ENCODE measurements at regions not wholly inside any gene's neighbourhood (a gene's known extent, or its start where the extent isn't known, plus 50 kb on each side); places are given as distances from the start of the nearest gene placed in this dataset.

GRCh38 chr6:146898888-146899227, 300.1 kb downstream of the ADGB start:
- no peak overlapping the region for H3K4me3 ChIP-seq (ENCODE audit: low read length in 3 of 3)
- no peaks in the 10 kb centered on the region for H3K9me3 ChIP-seq (ENCODE audit: control insufficient read depth in 2 of 3, insufficient read depth in 1 of 3, low read length in 3 of 3)
- H3K9ac ChIP-seq (ENCODE audit: low read length in 3 of 3) = no peak overlapping the region
- TF ChIP-seq CTCF (IDR thresholded peaks at IDR 0.05; ENCODE audit: borderline replicate concordance, extremely low read depth, insufficient read depth) = no peak
- DNase-seq (no peak), FAIRE-seq (no peak)
- intact Hi-C loops (cut with DNase I) = no loop called here
- no peaks in the 10 kb centered on the region for H3K4me1 ChIP-seq (ENCODE audit: control insufficient read depth in 2 of 3, insufficient read depth in 2 of 3, low read depth in 1 of 3, low read length in 3 of 3)
- no peaks in the 10 kb centered on the region for H3K36me3 ChIP-seq (ENCODE audit: control insufficient read depth in 2 of 3, insufficient read depth in 3 of 3, low read length in 3 of 3)
- H3K27me3 ChIP-seq (ENCODE audit: control insufficient read depth, insufficient read depth, low read length) = no peaks in the 10 kb centered on the region
- H3K27ac ChIP-seq (ENCODE audit: low read depth in 2 of 2, low read length in 2 of 2) = no peak overlapping the region

DNA sequence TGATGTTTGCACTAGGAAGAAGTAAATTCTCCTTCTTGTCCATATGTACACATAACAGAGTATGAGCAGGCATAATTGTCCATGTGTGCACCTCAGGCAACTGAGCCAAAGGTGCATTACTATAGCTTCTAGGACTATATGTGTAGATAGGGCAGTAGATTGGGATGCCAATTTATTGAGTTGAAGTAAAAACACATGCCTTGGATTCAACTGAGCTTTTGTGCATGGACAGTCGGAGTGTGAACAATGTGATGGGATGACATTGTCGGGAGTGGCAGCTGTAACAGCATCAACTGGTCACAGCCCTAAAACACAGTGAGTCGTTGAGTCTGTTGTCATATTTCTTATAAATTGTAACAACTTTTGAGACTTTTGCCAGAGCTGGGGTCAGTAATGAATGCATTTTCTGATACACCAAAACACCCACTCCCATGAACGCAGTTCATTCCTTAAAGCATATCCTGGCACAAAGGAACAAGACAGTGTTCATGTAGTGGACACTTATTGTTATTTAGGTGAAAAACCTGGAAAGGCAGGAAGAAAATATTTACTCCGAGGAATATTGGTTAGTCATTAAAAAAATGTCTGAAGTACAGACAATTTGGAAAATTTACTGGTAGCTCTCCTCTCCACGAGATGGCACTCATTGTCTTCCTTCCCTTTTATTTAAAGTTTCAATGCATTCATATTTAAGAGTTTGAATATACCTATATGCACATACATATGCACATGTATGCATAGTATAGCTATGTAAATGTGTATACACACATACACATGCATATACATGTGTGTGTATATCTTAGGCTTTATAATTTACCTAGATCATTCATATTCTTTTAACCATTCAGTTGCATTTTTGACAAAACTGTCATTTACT, 302.0 kb upstream of the STXBP5 start:
- H3K9ac ChIP-seq (ENCODE audit: low read length in 3 of 3) = no peak overlapping the region

GRCh38 chr6:146902846-146903245, 301.4 kb upstream of the STXBP5 start:
- no peak for FAIRE-seq
- H3K4me1 ChIP-seq (ENCODE audit: control insufficient read depth in 2 of 3, insufficient read depth in 2 of 3, low read depth in 1 of 3, low read length in 3 of 3) = no peaks in the 10 kb centered on the region
- intact Hi-C loops (cut with DNase I) = no loop called here
- no peaks in the 10 kb centered on the region for H3K27me3 ChIP-seq (ENCODE audit: control insufficient read depth, insufficient read depth, low read length)
- H3K4me3 ChIP-seq (ENCODE audit: low read length in 3 of 3) = no peak overlapping the region
- TF ChIP-seq CTCF (IDR thresholded peaks at IDR 0.05; ENCODE audit: borderline replicate concordance, extremely low read depth, insufficient read depth) = no peak
- no peak for DNase-seq
- H3K9ac ChIP-seq (ENCODE audit: low read length in 3 of 3) = no peak overlapping the region
- no peaks in the 10 kb centered on the region for H3K36me3 ChIP-seq (ENCODE audit: control insufficient read depth in 2 of 3, insufficient read depth in 3 of 3, low read length in 3 of 3)
- no peak overlapping the region for H3K27ac ChIP-seq (ENCODE audit: low read depth in 2 of 2, low read length in 2 of 2)
- H3K9me3 ChIP-seq (ENCODE audit: control insufficient read depth in 2 of 3, insufficient read depth in 1 of 3, low read length in 3 of 3) = no peaks in the 10 kb centered on the region

More for the DNA sequence above, 302.0 kb upstream of the STXBP5 start:
- no peak overlapping the region for H3K27ac ChIP-seq (ENCODE audit: low read depth in 2 of 2, low read length in 2 of 2)
- intact Hi-C loops (cut with DNase I) = no loop called here
- no peak for DNase-seq
- no peaks in the 10 kb centered on the region for H3K9me3 ChIP-seq (ENCODE audit: control insufficient read depth in 2 of 3, insufficient read depth in 1 of 3, low read length in 3 of 3)
- no peak for FAIRE-seq
- no peaks in the 10 kb centered on the region for H3K27me3 ChIP-seq (ENCODE audit: control insufficient read depth, insufficient read depth, low read length)
- no peaks in the 10 kb centered on the region for H3K36me3 ChIP-seq (ENCODE audit: control insufficient read depth in 2 of 3, insufficient read depth in 3 of 3, low read length in 3 of 3)
- H3K4me3 ChIP-seq (ENCODE audit: low read length in 3 of 3) = no peak overlapping the region
- H3K4me1 ChIP-seq (ENCODE audit: control insufficient read depth in 2 of 3, insufficient read depth in 2 of 3, low read depth in 1 of 3, low read length in 3 of 3) = no peaks in the 10 kb centered on the region
- no peak for TF ChIP-seq CTCF (IDR thresholded peaks at IDR 0.05; ENCODE audit: borderline replicate concordance, extremely low read depth, insufficient read depth)
